SK-N-MC (cell line): ENCODE measurements at regions not wholly inside any gene's neighbourhood (a gene's known extent, or its start where the extent isn't known, plus 50 kb on each side); places are given as distances from the start of the nearest gene placed in this dataset.

Source experiments
- DNase-seq: peaks from one replicate; pipeline ENCODE4 v3.0.0-alpha.2; 2011; ENCODE audit warnings: low read depth, low spot score
- H3K27ac ChIP-seq: fragments of 200-600 bp; sonication (generic); 2 replicates; pipeline ENCODE4 v1.5.1; 2016; ENCODE audit warnings: mixed run types
- H3K36me3 ChIP-seq: fragments of 200-600 bp; sonication (generic); 2 replicates; pipeline ENCODE4 v1.6.1; 2017; ENCODE audit warnings: antibody characterized with exemption, low read length, mixed read lengths; ENCODE audit not compliant: insufficient read depth
- H3K4me3 ChIP-seq: fragments of 200-600 bp; sonication (generic); 2 replicates; pipeline ENCODE4 v1.5.1; 2016
- H3K9ac ChIP-seq: fragments of 200-600 bp; sonication (generic); 2 replicates; pipeline ENCODE4 v1.8.0; 2017; ENCODE audit warnings: mixed run types, mixed read lengths; ENCODE audit not compliant: insufficient read length
- H3K9me3 ChIP-seq: fragments of 200-600 bp; sonication (generic); 2 replicates; pipeline ENCODE4 v1.6.1; 2017; ENCODE audit warnings: low read depth, mild to moderate bottlenecking, antibody characterized with exemption, low read length, moderate library complexity, mixed read lengths
- EZH2 ChIP-seq: fragments of 200-600 bp; sonication (generic); IDR thresholded peaks from one replicate; pipeline ENCODE4 v1.6.1; 2017; ENCODE audit warnings: antibody characterized with exemption
- FOXP2 ChIP-seq: optimal IDR thresholded peaks from 2 replicates; pipeline ENCODE3; 2011; ENCODE audit warnings: mild to moderate bottlenecking, moderate library complexity; ENCODE audit not compliant: insufficient read depth; ENCODE audit errors: extremely low read length, control extremely low read depth
- POLR2AphosphoS5 ChIP-seq: IDR thresholded peaks from 2 replicates; pipeline ENCODE4 v1.6.1; 2012; ENCODE audit warnings: mild to moderate bottlenecking, low read depth, low read length, borderline replicate concordance

DNA sequence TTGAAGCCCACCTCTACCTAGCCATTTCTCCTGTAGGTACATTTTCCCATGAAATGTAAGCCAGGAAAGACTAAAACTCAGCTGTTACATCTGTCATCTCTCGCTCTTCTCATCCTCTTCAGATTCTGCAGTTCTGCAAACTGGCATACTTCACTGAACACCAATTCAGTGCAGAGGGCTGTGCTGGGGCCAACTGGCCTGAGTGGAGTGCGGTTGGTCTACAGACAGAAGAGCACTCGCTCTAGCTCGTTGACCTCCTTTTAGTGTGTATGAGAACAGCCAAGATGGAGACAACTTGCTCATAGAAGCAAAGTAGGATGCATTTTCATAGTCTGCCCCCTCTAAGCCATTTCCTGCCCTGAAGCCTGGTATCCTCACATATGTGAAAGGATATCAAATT lies 862.6 kb downstream of the BCL11A start:
- Histone ChIP-seq H3K36me3 (no peaks in the 10 kb centered on the region), H3K27ac (no peak overlapping the region), H3K4me3 (no peak overlapping the region), H3K9me3 (no peaks in the 10 kb centered on the region), H3K9ac (no peak overlapping the region)
- DNase-seq = no peak
- TF ChIP-seq POLR2AphosphoS5 (no peak), FOXP2 (no peak), EZH2 (no peak)

DNA sequence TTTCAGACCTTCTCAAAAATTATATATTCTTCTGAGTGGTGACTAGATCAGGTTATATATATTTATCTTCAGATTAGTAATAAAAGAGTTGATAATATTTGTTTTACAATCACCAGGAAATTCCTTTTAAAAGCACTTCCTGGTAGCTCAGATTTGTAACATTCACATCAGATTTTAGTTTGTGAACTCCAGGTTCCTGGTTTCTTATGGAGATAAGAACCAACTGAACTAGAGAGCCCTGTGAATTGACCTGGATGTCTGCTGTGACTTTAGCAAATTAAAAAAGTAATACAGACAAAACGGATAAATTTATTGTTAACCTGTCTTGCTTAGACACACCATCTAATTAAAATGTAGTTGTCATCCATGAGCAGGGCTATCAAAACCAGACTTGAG lies 868.7 kb downstream of the BCL11A start:
- Histone ChIP-seq H3K27ac (no peak overlapping the region), H3K4me3 (no peak overlapping the region), H3K9ac (no peak overlapping the region), H3K9me3 (no peaks in the 10 kb centered on the region), H3K36me3 (no peaks in the 10 kb centered on the region)
- DNase-seq = no peak
- TF ChIP-seq POLR2AphosphoS5 = no peak
- no peak for TF ChIP-seq FOXP2
- TF ChIP-seq EZH2 = no peak

DNA sequence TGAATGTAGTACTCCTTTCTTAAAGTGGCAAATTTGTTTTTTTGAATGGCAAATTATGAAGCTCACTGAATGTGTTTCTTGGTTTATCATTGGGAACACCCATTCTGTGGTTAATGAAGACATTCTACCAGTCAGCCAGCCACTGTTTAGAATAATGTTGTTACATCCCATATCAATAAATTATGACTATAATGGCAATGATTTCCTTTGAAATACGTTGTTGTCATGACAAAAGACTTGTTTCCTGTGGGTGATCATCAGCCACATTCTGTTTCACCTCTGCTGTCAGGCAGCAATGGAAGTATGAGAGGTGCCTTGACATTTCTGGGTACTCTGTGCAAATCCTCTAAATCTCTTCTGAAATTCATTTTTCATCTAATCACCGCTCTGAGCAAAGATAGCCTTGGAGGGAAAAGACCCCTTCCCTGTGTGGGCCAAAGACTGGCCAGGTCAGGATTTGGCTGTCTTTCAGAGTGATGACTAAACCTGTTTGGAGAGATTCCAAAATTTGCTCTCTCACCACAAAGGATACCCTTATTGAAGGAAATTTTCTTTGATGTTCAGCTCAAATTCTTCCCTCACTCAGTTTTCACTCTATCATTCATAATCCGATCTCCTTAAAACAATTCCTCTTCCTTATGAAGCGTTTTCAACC lies 869.2 kb downstream of the BCL11A start:
- H3K36me3 ChIP-seq = no peaks in the 10 kb centered on the region
- H3K4me3 ChIP-seq = no peak overlapping the region
- H3K9me3 ChIP-seq = no peaks in the 10 kb centered on the region
- no peak for DNase-seq
- no peak overlapping the region for H3K9ac ChIP-seq
- H3K27ac ChIP-seq = no peak overlapping the region
- no peak for TF ChIP-seq POLR2AphosphoS5
- TF ChIP-seq FOXP2 = no peak
- TF ChIP-seq EZH2 = no peak

DNA sequence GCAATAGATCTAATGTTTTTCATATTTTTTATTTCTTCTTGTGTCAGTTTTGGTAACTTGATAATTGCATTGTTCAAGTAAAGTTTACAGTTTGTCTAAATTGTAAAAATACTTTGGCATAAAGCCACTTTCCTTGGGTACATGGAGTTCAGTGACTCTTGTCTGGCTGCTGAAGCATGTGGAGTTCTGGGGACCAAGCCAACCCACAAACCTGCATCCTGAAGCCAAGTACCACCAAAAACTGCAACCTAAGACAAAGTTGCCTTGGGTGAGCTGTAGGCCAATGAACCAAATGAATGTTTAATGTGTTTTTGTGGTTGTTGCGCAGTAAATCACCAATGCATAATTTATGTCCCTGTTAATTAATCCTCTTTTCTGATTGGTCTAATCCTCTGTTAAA lies 872.6 kb downstream of the BCL11A start:
- H3K36me3 ChIP-seq = no peaks in the 10 kb centered on the region
- no peak overlapping the region for H3K9ac ChIP-seq
- H3K9me3 ChIP-seq = no peaks in the 10 kb centered on the region
- H3K4me3 ChIP-seq = no peak overlapping the region
- H3K27ac ChIP-seq = no peak overlapping the region
- no peak for TF ChIP-seq POLR2AphosphoS5
- no peak for TF ChIP-seq EZH2
- no peak for TF ChIP-seq FOXP2
- no peak for DNase-seq

DNA sequence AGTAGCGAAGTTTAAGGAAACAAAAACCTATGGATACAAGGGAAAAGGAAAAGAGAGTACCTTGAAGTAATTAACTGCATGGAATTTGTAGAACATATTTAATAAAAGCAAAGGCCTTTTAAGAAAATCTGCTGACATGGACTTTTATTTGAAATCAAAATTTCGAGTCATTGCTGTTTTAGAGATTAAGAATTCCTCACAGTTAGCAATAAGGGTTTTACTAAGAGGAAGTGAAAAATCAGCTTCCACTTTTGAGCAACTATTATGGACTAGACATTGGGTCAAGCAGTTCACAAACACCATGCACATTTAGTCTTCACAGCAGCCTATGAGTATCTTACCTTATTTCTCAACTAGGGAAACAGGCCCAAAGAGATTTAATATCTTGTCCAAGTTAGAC lies 876.3 kb downstream of the BCL11A start:
- Histone ChIP-seq H3K4me3 (no peak overlapping the region), H3K27ac (no peak overlapping the region), H3K36me3 (no peaks in the 10 kb centered on the region), H3K9ac (no peak overlapping the region), H3K9me3 (no peaks in the 10 kb centered on the region)
- no peak for DNase-seq
- TF ChIP-seq FOXP2 (no peak), POLR2AphosphoS5 (no peak), EZH2 (no peak)

DNA sequence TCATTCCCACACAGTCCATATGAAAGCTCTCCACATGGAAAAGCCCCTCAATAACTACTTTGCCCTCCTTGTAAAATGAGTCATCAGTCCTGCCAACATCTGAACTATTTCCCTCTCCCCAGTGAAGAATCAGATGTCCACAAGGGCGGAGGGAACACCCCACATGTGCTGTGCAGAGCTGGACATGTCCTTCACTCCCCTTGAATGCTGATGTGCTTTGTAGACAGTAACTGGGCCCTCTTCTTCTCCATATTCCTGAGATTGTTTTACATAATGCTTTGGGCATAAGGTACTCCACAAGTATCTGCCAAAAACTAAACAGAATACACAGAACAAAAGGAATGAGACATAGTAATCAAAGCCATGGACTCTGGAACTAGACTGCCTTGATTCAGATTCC lies 879.4 kb downstream of the BCL11A start:
- no peak for DNase-seq
- TF ChIP-seq POLR2AphosphoS5 = no peak
- TF ChIP-seq FOXP2 = no peak
- no peak for TF ChIP-seq EZH2
- Histone ChIP-seq H3K9ac (no peak overlapping the region), H3K4me3 (no peak overlapping the region), H3K9me3 (no peaks in the 10 kb centered on the region), H3K36me3 (no peaks in the 10 kb centered on the region), H3K27ac (no peak overlapping the region)

DNA sequence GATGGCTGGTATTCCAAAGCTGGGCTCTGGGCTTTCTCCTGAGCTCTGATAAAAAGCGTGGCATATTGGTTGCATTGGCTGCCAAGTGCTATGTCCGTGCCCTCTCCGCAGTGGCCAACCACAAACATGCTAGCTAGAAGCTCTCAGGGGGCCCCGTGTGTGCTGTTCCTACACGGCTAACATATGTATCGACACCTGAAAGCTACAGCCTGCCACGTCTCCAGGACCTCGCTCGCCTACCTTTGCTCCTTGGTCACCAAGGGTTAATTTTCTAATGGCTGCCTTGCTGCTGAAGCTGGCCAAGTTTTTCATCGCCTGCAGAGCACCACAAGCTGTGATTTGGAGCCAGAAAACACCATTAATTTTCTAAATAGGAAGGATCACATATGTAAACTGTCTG lies 888.4 kb downstream of the BCL11A start:
- Histone ChIP-seq H3K9me3 (no peaks in the 10 kb centered on the region), H3K36me3 (no peaks in the 10 kb centered on the region), H3K27ac (no peak overlapping the region), H3K9ac (no peak overlapping the region), H3K4me3 (no peak overlapping the region)
- DNase-seq = no peak
- TF ChIP-seq FOXP2 (no peak), EZH2 (no peak), POLR2AphosphoS5 (no peak)

DNA sequence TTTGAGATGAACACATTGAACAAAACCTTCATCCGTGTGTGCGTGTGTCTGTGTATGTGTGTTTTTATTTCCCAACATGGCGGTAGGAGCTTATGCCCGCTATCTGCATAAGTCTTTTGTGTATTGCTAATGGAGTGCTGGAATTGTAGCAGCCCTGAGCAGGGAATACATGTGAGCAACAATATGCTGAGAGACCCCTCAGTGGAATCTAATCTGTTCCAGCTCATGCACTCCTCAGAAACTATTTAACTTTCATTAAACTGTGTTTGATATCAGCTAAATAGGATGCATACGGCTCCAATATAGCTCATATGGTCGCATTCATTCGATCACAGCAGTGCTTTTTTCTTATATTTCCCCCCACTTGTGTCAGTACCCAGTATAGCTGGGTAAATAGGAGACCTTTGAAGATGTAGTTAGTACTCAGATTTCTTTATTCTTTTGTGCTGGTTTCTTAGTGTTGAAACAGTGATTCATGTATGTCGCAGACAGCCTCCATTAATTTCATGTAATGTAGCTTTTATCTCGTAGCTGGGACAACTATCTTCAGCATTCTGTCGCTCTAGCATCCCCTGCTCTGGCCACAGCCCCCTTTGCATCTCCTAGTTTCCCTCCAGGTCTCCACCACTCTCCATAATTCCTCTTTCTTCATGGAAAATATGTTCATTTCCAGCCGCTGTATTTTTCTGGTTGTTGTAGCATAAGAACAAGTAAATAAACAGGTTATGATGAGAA lies 891.2 kb downstream of the BCL11A start:
- H3K4me3 ChIP-seq = no peak overlapping the region
- H3K9ac ChIP-seq = no peak overlapping the region
- H3K36me3 ChIP-seq = no peaks in the 10 kb centered on the region
- no peak overlapping the region for H3K27ac ChIP-seq
- DNase-seq = no peak
- TF ChIP-seq POLR2AphosphoS5 (no peak), EZH2 (no peak), FOXP2 (no peak)
- no peaks in the 10 kb centered on the region for H3K9me3 ChIP-seq
